Right kidney (tissue), 1 donor: ENCODE measurements at regions not wholly inside any gene's neighbourhood (a gene's known extent, or its start where the extent isn't known, plus 50 kb on each side); places are given as distances from the start of the nearest gene placed in this dataset.
A peak's percentile ranks its signal among the peaks of the same experiment; 100 is the strongest.

Experiments used
- DNase-seq: peaks from one replicate; pipeline ENCODE4 v3.0.0-alpha.2; 2016

DNA sequence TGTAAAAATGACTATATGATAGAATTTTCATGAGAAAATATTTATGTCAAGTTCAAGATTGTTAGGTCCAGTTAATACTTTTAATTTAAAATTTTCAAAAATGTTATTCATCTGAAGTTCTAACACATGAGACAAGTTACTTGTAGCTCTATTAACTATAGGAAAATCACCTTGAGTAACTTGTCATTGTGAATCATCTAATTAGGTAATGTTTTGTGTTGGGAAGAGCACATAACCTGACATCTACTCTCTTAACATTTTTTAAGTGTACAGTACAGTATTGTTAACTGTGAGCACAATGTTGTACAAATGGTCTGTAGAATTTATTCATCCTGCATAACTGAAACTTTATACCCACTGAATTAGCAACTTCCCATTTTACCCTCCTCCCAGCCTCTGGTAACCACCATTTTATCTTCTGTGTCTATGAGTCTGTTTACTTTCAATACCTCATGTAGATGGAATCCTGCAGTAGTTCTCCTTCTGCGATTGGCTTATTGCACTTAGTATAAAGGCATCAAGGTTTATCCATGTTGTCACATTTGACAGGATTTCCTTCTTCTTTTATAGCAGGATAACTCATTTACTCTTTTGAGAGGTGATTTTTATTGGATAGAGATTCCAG, 54.6 kb downstream of the ARL4A start:
- no peak for DNase-seq

- no peak for DNase-seq
These were observed 58.8 kb downstream of the ARL4A start for GRCh38 chr7:12746211-12746610.

DNA sequence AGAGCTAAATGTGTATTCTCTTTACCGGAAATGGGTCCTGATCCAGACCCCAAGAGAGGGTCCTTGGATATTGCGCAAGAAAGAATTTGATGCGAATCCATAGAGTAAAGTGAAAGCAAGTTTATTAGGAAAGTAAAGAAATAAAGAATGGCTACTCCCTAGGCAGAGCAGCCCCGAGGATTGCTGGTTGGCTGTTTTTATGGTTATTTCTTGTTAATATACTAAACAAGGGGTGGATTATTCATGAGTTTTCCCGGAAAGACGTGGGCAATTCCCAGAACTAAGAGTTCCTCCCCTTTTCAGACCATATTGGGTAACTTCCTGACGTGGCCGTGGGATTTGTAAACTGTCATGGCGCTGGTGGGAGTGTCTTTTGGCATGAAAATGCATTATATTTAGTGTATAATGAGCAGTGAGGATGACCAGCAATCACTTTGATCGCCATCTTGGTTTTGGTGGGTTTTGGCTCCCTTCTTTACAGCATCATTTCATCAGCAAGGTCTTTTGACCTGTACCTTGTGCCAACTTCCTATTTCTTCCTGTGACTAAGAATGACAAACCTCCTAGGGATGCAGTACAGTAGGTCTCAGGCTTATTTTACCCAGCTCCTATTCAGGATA, 60.4 kb downstream of the ARL4A start:
- DNase-seq = no peak

DNA sequence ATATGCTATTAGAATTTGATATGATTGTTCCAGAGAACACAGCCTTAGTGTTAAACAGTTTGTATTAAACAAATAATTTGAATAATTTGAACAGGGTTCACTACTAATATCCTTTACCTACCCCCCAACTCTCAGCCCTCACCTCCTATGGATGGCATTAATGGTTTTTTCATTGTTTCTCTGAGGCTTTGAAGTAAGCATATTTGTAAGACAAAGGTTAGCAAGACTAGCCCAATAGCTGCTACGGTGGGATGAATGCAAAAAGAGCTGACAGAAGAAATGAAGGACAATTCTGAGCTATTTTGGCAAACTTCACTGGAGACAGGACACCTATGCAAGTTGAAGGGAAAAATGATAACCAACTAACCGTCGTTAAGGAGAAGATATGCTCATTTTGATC, 61.6 kb downstream of the ARL4A start:
- DNase-seq = no peak

DNA sequence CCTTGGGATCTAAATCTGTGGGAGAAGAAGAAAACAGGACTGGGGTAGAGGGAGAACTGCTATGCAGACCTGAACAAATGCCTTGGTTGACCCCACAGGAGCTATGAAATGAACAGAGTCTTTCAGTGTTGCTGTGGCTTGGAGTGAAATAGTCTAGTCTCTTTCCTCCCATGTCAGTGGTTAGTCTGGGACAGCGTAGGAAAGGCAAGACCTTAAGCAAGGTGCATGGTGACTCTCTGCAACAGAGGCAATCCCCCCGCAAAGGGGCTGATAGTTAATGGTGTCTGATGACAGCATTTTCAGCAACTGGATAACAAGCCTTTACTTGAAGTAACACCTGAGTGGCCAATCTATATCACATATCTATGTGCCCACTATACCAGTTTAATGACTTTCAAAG, 62.3 kb downstream of the ARL4A start:
- no peak for DNase-seq

GRCh38 chr7:12751764-12752163, 64.3 kb downstream of the ARL4A start:
- DNase-seq = no peak

DNA sequence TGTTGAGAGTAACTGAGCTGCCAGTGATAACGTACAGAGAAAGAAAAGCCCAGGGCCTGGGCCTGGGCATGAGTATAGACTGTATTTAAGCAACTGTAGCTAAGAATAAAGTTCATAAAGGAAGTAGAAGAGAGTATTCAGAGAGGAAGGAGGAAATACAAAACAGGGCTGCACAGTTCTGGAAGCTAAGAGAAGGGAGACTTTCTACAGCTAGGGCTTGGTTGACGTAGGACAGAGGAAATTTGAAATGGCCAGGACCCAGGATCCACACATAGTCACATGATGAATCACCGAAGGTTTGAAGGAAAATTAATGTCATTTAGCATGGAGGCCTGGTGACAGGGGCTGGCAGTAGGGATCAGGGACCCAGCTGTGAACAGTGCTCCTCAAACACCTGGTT, 66.7 kb downstream of the ARL4A start:
- DNase-seq = no peak

- no peak for DNase-seq
These were observed 69.4 kb downstream of the ARL4A start for GRCh38 chr7:12756821-12757220.

- DNase-seq = no peak
These were observed 70.0 kb downstream of the ARL4A start for GRCh38 chr7:12757443-12757842.

- DNase-seq = no peak
These were observed 71.7 kb downstream of the ARL4A start for GRCh38 chr7:12759151-12759550.

DNA sequence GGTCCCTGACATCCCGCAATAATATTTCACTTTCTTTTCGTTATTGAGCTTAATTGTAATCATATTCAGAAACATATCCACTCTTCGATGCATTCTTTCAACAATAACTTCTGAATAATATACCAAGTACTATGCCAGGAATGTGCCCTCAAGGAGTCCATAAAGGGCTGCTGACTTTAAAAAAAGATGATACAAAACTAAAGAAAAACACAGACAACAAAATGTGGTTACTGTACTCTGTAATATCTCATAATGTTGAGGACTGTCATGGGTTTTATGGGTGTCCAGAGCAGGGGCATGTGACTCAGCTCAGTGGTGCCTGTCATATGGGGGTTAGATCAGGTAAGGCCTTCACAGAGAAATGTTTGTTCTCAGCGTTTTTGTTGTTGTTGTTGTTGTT, 73.7 kb downstream of the ARL4A start:
- DNase-seq = no peak

GRCh38 chr7:12761691-12762090, 74.3 kb downstream of the ARL4A start:
- no peak for DNase-seq

- no peak for DNase-seq
These were observed 77.0 kb downstream of the ARL4A start for GRCh38 chr7:12764458-12764891.

- DNase-seq = no peak
These were observed 78.1 kb downstream of the ARL4A start for GRCh38 chr7:12765431-12766100.

GRCh38 chr7:12766416-12766815, 79.0 kb downstream of the ARL4A start:
- DNase-seq = no peak

DNA sequence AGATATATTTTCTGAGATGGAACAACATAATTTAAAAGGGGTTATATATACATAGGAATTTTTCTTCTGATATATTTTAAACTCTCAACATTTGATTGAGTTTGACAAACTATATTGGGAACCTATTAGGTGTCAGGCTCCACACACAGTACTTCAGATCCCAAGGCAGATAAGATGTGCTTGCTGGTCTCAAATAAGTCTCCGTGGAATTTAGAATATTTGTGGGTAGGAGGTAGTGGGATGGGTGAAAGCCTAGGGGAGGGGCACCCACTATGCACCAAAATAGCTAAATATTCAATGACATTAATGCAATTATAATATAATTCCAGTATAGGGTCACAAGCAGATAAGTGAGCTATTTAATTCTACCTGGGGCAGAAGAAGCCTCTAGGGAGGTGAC, 81.5 kb downstream of the ARL4A start:
- no peak for DNase-seq

GRCh38 chr7:12769444-12769843, 82.0 kb downstream of the ARL4A start:
- DNase-seq = no peak

- DNase-seq = no peak
These were observed 83.0 kb downstream of the ARL4A start for GRCh38 chr7:12770227-12770975.

DNA sequence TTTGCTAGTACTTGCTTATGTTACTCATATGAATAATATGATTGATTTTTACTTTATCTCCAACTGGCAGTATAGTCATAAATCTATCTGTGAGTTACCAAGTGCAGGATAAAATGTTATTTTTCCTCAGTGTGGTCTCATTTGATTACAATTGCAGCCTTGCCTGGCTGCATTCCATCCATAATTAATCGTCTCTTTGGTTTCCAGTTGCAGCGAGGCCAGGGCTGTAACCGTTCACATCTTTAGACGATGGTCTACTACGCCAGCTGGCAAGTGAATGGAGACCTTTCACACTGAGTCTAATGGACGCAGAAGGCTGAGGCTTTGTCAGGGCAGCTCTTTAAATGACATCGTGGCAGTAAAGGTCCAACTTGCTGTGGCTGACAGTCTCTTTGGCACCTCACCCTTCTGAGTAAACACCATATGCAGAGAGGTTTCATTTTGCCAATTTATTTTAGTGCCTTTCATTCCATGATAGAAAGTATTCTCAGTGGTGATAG, 84.0 kb downstream of the ARL4A start:
- peak; percentile 16 for DNase-seq

DNA sequence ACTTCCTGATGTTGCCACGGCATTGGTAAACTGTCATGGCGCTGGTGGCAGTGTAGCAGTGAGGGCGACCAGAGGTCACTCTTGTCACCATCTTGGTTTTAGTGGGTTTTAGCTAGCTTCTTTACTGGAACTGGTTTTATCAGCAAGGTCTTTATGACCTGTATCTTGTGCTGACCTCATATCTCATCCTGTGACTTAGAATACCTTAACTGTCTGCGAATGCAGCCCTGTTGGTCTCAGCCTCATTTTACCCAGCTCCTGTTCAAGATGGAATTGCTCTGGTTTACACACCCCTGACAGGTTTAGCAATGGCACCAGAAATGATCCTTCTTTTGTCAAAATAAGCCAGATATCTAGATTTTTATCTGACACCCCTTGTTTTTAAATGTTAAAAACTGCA, 85.3 kb downstream of the ARL4A start:
- DNase-seq = no peak

GRCh38 chr7:12777257-12777656, 89.8 kb downstream of the ARL4A start:
- no peak for DNase-seq

GRCh38 chr7:12779947-12780346, 92.5 kb downstream of the ARL4A start:
- DNase-seq = no peak
